DOHH2 (cell line): ENCODE measurements at regions not wholly inside any gene's neighbourhood (a gene's known extent, or its start where the extent isn't known, plus 50 kb on each side); places are given as distances from the start of the nearest gene placed in this dataset.
"Not testable (repeated sequence)": the region's sequence is repeated elsewhere in the genome, so short reads cannot be mapped to it uniquely, and the experiment has no call there.

Source experiments
- H3F3A ChIP-seq: fragments of 200-600 bp; sonication (generic), shearing (Covaris generic); 2 replicates; pipeline ENCODE4 v1.6.0; 2016; ENCODE audit warnings: antibody characterized with exemption, mild to moderate bottlenecking; ENCODE audit not compliant: control insufficient read depth, insufficient read depth
- H3K27ac ChIP-seq: fragments of 200-600 bp; sonication (generic); 2 replicates; pipeline ENCODE4 v1.5.1; 2014; ENCODE audit warnings: low read depth, mild to moderate bottlenecking, low read length, moderate library complexity
- H3K27me3 ChIP-seq: fragments of 200-600 bp; sonication (generic); 2 replicates; pipeline ENCODE4 v1.6.1; 2014; ENCODE audit warnings: mild to moderate bottlenecking, low read length, mixed read lengths; ENCODE audit not compliant: control insufficient read depth
- H3K36me3 ChIP-seq: fragments of 200-600 bp; sonication (generic); 2 replicates; pipeline ENCODE4 v1.6.1; 2014; ENCODE audit warnings: mild to moderate bottlenecking, low read length, moderate library complexity, mixed read lengths; ENCODE audit not compliant: control insufficient read depth
- H3K4me1 ChIP-seq: fragments of 200-600 bp; sonication (generic); 2 replicates; pipeline ENCODE4 v1.6.1; 2014; ENCODE audit warnings: mild to moderate bottlenecking, low read length, mixed read lengths; ENCODE audit not compliant: control insufficient read depth
- H3K4me2 ChIP-seq: fragments of 200-600 bp; sonication (generic); 2 replicates; pipeline ENCODE4 v1.6.0; 2014; ENCODE audit warnings: mild to moderate bottlenecking, low read length, moderate library complexity
- H3K4me3 ChIP-seq: fragments of 200-600 bp; sonication (generic); 2 replicates; pipeline ENCODE4 v1.5.1; 2014; ENCODE audit warnings: mild to moderate bottlenecking, low read length, mixed read lengths
- H3K79me2 ChIP-seq: fragments of 200-600 bp; sonication (generic); 2 replicates; pipeline ENCODE4 v1.6.1; 2014; ENCODE audit warnings: mild to moderate bottlenecking, low read length, mixed read lengths; ENCODE audit not compliant: control insufficient read depth
- H3K9me2 ChIP-seq: fragments of 200-600 bp; sonication (generic); replicated peaks from 2 replicates; pipeline ENCODE4 v1.6.1; 2014; ENCODE audit warnings: mild to moderate bottlenecking, low read length, mixed read lengths; ENCODE audit not compliant: control insufficient read depth
- H3K9me3 ChIP-seq: fragments of 200-600 bp; sonication (generic); 2 replicates; pipeline ENCODE4 v1.6.1; 2014; ENCODE audit warnings: antibody characterized with exemption, low read length, mixed read lengths; ENCODE audit not compliant: control insufficient read depth, insufficient read depth
- H4K20me1 ChIP-seq: fragments of 200-600 bp; sonication (generic); 2 replicates; pipeline ENCODE4 v1.6.0; 2014; ENCODE audit warnings: low read depth, mild to moderate bottlenecking, antibody characterized with exemption, low read length, moderate library complexity; ENCODE audit not compliant: control insufficient read depth, insufficient read depth
- CTCF ChIP-seq: fragments of 200-600 bp; sonication (generic); IDR thresholded peaks from one replicate; pipeline ENCODE4 v1.5.1; 2014; ENCODE audit warnings: antibody characterized with exemption, mild to moderate bottlenecking, low read depth, low read length; ENCODE audit not compliant: poor library complexity, severe bottlenecking
- EZH2phosphoT487 ChIP-seq: fragments of 200-600 bp; sonication (generic); IDR thresholded peaks from 2 replicates; pipeline ENCODE4 v1.6.1; 2017; ENCODE audit warnings: borderline replicate concordance, mild to moderate bottlenecking, antibody characterized with exemption, low read length, moderate library complexity, mixed read lengths

GRCh38 chr2:198518935-198519334 lies 714.5 kb downstream of the PLCL1 start:
- no peaks in the 10 kb centered on the region for H3K9me3 ChIP-seq
- no peaks in the 10 kb centered on the region for H3K27me3 ChIP-seq
- TF ChIP-seq CTCF (no peak), EZH2phosphoT487 (no peak)
- H3K79me2 ChIP-seq, result no peaks in the 10 kb centered on the region
- no peaks in the 10 kb centered on the region for H3K36me3 ChIP-seq
- H4K20me1 ChIP-seq, result no peaks in the 10 kb centered on the region
- 0 out of 2 replicates have a peak, but pooled peaks cover 3% of the 10 kb centered on the region for H3F3A ChIP-seq
- peak overlapping the region; percentile 25 for H3K27ac ChIP-seq
- H3K4me3 ChIP-seq, result peak overlapping the region; percentile 31
- no peaks in the 10 kb centered on the region for H3K9me2 ChIP-seq
- H3K4me2 ChIP-seq, result peak overlapping the region; percentile 54
- H3K4me1 ChIP-seq, result peaks cover 34% of the 10 kb centered on the region

- no peaks in the 10 kb centered on the region for H3K27me3 ChIP-seq
- no peaks in the 10 kb centered on the region for H3K36me3 ChIP-seq
- H3K4me2 ChIP-seq, result peak overlapping the region; percentile 54
- H3K9me2 ChIP-seq, result no peaks in the 10 kb centered on the region
- no peak overlapping the region for H3K4me3 ChIP-seq
- H3F3A ChIP-seq, result 0 out of 2 replicates have a peak, but pooled peaks cover 3% of the 10 kb centered on the region
- TF ChIP-seq EZH2phosphoT487, result no peak
- no peak for TF ChIP-seq CTCF
- H3K9me3 ChIP-seq, result no peaks in the 10 kb centered on the region
- no peaks in the 10 kb centered on the region for H3K79me2 ChIP-seq
- no peaks in the 10 kb centered on the region for H4K20me1 ChIP-seq
- H3K4me1 ChIP-seq, result peaks cover 34% of the 10 kb centered on the region
- H3K27ac ChIP-seq, result no peak overlapping the region
Observed at GRCh38 chr2:198517976-198518375, 713.6 kb downstream of the PLCL1 start.

GRCh38 chr2:198508610-198509009 lies 704.2 kb downstream of the PLCL1 start:
- not testable (repeated sequence) for H4K20me1 ChIP-seq, H3K36me3 ChIP-seq, H3K27me3 ChIP-seq, H3K27ac ChIP-seq, H3K79me2 ChIP-seq, H3K4me1 ChIP-seq, H3K4me3 ChIP-seq, H3F3A ChIP-seq, H3K9me3 ChIP-seq, H3K4me2 ChIP-seq, H3K9me2 ChIP-seq

- no peaks in the 10 kb centered on the region for H4K20me1 ChIP-seq
- H3K9me2 ChIP-seq, result no peaks in the 10 kb centered on the region
- H3K4me2 ChIP-seq, result no peak overlapping the region
- no peaks in the 10 kb centered on the region for H3K4me1 ChIP-seq
- no peak overlapping the region for H3K4me3 ChIP-seq
- no peak for TF ChIP-seq EZH2phosphoT487
- TF ChIP-seq CTCF, result no peak
- H3K79me2 ChIP-seq, result no peaks in the 10 kb centered on the region
- no peaks in the 10 kb centered on the region for H3K36me3 ChIP-seq
- H3K27me3 ChIP-seq, result no peaks in the 10 kb centered on the region
- H3F3A ChIP-seq, result no peaks in the 10 kb centered on the region
- H3K27ac ChIP-seq, result no peak overlapping the region
- H3K9me3 ChIP-seq, result no peaks in the 10 kb centered on the region
Observed at GRCh38 chr2:198499539-198499938, 695.1 kb downstream of the PLCL1 start.
